ENCODE measurements at regions not wholly inside any gene's neighbourhood (a gene's known extent, or its start where the extent isn't known, plus 50 kb on each side); places are given as distances from the start of the nearest gene placed in this dataset.
A peak's percentile ranks its signal among the peaks of the same experiment; 100 is the strongest.

- H3K27ac Mint-ChIP-seq: no peak overlapping the region
- H3K4me1 Mint-ChIP-seq: peaks cover 6 to 15% (median 10%) of the 10 kb centered on the region in 4 donors
- Histone ChIP-seq H3K4me1 (ENCODE audit: control insufficient read depth, insufficient read depth, low read length, poor library complexity, severe bottlenecking) (no peaks in the 10 kb centered on the region), H3K36me3 (ENCODE audit: control insufficient read depth, insufficient read depth, low read length) (no peaks in the 10 kb centered on the region), H3K27me3 (ENCODE audit: control insufficient read depth, insufficient read depth, low read length) (no peaks in the 10 kb centered on the region), H3K27ac (ENCODE audit: insufficient read depth, low read length, poor library complexity, severe bottlenecking) (no peak overlapping the region), H3K4me3 (ENCODE audit: low read depth, low read length) (no peak overlapping the region), H3K9me3 (ENCODE audit: control insufficient read depth in 2 of 2, low read length in 2 of 2) (no peaks in the 10 kb centered on the region)
- ATAC-seq (ENCODE audit: low read depth in 2 of 2): no peak
- no peak overlapping the region for H3K4me3 Mint-ChIP-seq
- H3K36me3 Mint-ChIP-seq: no peaks in the 10 kb centered on the region
- no peak for DNase-seq
- peaks cover 0 to 2% (median 0%) of the 10 kb centered on the region in 7 donors for H3K9me3 Mint-ChIP-seq
- no peaks in the 10 kb centered on the region for H3K27me3 Mint-ChIP-seq
These were observed 236.4 kb downstream of the PPP1R2C start for GRCh38 chrX:42541554-42541953.

DNA sequence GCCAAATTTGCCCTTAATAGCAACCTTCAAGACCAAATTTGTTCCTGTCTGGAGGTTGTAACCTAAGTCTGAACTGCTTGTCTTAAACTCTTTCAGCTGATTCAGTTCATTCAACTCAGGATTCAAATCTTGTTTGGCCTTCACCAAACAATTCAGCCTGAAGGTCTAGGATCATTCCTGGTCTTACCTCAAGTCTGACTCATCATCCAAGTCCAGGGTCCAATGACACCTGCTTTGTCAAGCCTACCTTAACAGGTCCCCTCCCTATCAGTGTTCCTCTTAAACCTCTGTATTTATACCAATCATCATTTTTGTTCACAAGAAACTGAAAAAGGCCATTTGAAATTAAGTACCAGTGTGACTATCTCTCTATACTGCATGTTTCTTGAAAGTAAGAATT is 237.8 kb downstream of the PPP1R2C start:
- Mint-ChIP-seq H3K9me3 (peaks cover 0 to 2% (median 0%) of the 10 kb centered on the region in 7 donors), H3K4me1 (peaks cover 7 to 16% (median 15%) of the 10 kb centered on the region in 4 donors), H3K4me3 (no peak overlapping the region), H3K36me3 (no peaks in the 10 kb centered on the region), H3K27ac (no peak overlapping the region), H3K27me3 (no peaks in the 10 kb centered on the region)
- Histone ChIP-seq H3K4me1 (ENCODE audit: control insufficient read depth, insufficient read depth, low read length, poor library complexity, severe bottlenecking) (no peaks in the 10 kb centered on the region), H3K27me3 (ENCODE audit: control insufficient read depth, insufficient read depth, low read length) (no peaks in the 10 kb centered on the region), H3K27ac (ENCODE audit: insufficient read depth, low read length, poor library complexity, severe bottlenecking) (no peak overlapping the region), H3K36me3 (ENCODE audit: control insufficient read depth, insufficient read depth, low read length) (no peaks in the 10 kb centered on the region), H3K9me3 (ENCODE audit: control insufficient read depth in 2 of 2, low read length in 2 of 2) (no peaks in the 10 kb centered on the region), H3K4me3 (ENCODE audit: low read depth, low read length) (no peak overlapping the region)
- no peak for ATAC-seq (ENCODE audit: low read depth in 2 of 2)
- no peak for DNase-seq

DNA sequence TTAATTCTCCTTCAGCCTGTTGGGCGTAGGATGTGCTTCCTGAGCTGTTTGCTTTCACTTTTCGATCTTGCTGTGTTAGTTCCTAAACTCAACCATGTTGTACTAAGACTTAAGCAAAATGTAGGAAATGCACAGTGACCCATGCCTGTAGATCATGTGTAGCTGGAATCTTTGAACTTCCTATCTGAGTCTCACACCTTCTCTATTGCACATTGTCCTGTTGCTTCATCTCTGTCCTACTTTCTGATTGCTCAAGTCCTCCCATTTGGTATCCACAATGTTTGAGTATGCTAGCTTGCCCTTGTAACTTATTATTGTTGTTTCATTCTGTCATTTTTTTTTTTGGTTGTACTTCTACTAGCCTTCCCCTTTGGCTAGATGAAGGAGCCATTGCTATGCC is 239.6 kb downstream of the PPP1R2C start:
- no peak overlapping the region for H3K27ac Mint-ChIP-seq
- Histone ChIP-seq H3K36me3 (ENCODE audit: control insufficient read depth, insufficient read depth, low read length) (no peaks in the 10 kb centered on the region), H3K27me3 (ENCODE audit: control insufficient read depth, insufficient read depth, low read length) (no peaks in the 10 kb centered on the region), H3K9me3 (ENCODE audit: control insufficient read depth in 2 of 2, low read length in 2 of 2) (no peaks in the 10 kb centered on the region), H3K27ac (ENCODE audit: insufficient read depth, low read length, poor library complexity, severe bottlenecking) (no peak overlapping the region), H3K4me1 (ENCODE audit: control insufficient read depth, insufficient read depth, low read length, poor library complexity, severe bottlenecking) (peaks cover 3% of the 10 kb centered on the region), H3K4me3 (ENCODE audit: low read depth, low read length) (peak overlapping the region; percentile 56)
- peak in 1 of 3 donors; percentile 32 for DNase-seq
- no peaks in the 10 kb centered on the region for H3K27me3 Mint-ChIP-seq
- no peak for ATAC-seq (ENCODE audit: low read depth in 2 of 2)
- peaks cover 0 to 2% (median 0%) of the 10 kb centered on the region in 7 donors for H3K9me3 Mint-ChIP-seq
- no peaks in the 10 kb centered on the region for H3K36me3 Mint-ChIP-seq
- H3K4me3 Mint-ChIP-seq: peak overlapping the region in 2 of 4 donors; percentile 1 to 30
- H3K4me1 Mint-ChIP-seq: peaks cover 12 to 28% (median 18%) of the 10 kb centered on the region in 4 donors

DNA sequence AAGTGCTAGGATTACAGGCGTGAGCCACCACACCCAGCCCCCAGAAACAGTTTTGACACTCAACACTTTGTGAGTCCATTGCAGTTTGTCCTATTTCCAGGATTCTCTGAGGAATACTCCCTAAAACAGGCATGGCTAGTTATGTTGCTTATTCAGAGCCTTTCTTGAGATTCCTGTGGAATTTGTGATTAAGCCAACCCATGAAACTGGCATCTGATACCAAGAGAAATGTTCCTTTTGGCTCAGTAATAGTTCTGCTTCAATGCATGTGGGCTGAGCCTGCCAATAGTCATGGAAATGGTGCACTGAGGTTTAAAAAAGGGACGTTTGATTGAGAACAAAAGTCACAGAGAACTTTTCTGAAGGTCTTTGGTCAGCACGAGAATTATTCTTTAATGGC is 241.7 kb downstream of the PPP1R2C start:
- Histone ChIP-seq H3K4me3 (ENCODE audit: low read depth, low read length) (no peak overlapping the region), H3K4me1 (ENCODE audit: control insufficient read depth, insufficient read depth, low read length, poor library complexity, severe bottlenecking) (peaks cover 11% of the 10 kb centered on the region), H3K27ac (ENCODE audit: insufficient read depth, low read length, poor library complexity, severe bottlenecking) (no peak overlapping the region), H3K36me3 (ENCODE audit: control insufficient read depth, insufficient read depth, low read length) (no peaks in the 10 kb centered on the region), H3K9me3 (ENCODE audit: control insufficient read depth in 2 of 2, low read length in 2 of 2) (no peaks in the 10 kb centered on the region), H3K27me3 (ENCODE audit: control insufficient read depth, insufficient read depth, low read length) (no peaks in the 10 kb centered on the region)
- Mint-ChIP-seq H3K36me3 (no peaks in the 10 kb centered on the region), H3K27ac (no peak overlapping the region), H3K4me1 (peaks cover 12 to 38% (median 26%) of the 10 kb centered on the region in 4 donors), H3K27me3 (no peaks in the 10 kb centered on the region), H3K9me3 (peaks cover 0 to 2% (median 0%) of the 10 kb centered on the region in 7 donors), H3K4me3 (no peak overlapping the region)
- no peak for ATAC-seq (ENCODE audit: low read depth in 2 of 2)
- no peak for DNase-seq

DNA sequence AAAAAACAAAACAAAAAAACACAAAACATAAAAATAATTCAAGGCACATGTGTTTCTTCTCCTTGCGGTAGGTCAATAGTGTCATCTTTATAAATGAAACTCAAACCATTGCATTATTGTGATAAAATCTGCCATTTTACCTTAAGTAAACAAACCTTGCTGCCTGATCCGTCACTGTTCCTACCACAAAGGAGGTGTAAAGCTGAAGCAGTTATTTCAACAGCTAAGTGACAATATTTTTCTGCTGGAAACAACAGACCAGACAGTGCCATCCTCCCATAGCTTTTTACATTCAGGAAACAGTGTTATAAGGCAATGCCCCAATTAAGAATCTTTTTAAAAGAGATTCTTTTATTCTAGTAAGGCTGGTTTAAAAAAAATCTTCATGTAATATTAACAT is 242.7 kb downstream of the PPP1R2C start:
- H3K36me3 Mint-ChIP-seq: no peaks in the 10 kb centered on the region
- Histone ChIP-seq H3K4me3 (ENCODE audit: low read depth, low read length) (no peak overlapping the region), H3K36me3 (ENCODE audit: control insufficient read depth, insufficient read depth, low read length) (no peaks in the 10 kb centered on the region), H3K27me3 (ENCODE audit: control insufficient read depth, insufficient read depth, low read length) (no peaks in the 10 kb centered on the region), H3K4me1 (ENCODE audit: control insufficient read depth, insufficient read depth, low read length, poor library complexity, severe bottlenecking) (peaks cover 18% of the 10 kb centered on the region), H3K27ac (ENCODE audit: insufficient read depth, low read length, poor library complexity, severe bottlenecking) (no peak overlapping the region), H3K9me3 (ENCODE audit: control insufficient read depth in 2 of 2, low read length in 2 of 2) (no peaks in the 10 kb centered on the region)
- ATAC-seq (ENCODE audit: low read depth in 2 of 2) (no peak), DNase-seq (no peak)
- peaks cover 19 to 48% (median 34%) of the 10 kb centered on the region in 4 donors for H3K4me1 Mint-ChIP-seq
- H3K27ac Mint-ChIP-seq: peak overlapping the region in 1 of 3 donors; percentile 82
- peaks cover 0 to 2% (median 0%) of the 10 kb centered on the region in 7 donors for H3K9me3 Mint-ChIP-seq
- H3K27me3 Mint-ChIP-seq: no peaks in the 10 kb centered on the region
- no peak overlapping the region for H3K4me3 Mint-ChIP-seq

- Mint-ChIP-seq H3K4me3 (no peak overlapping the region), H3K27me3 (no peaks in the 10 kb centered on the region), H3K27ac (peak overlapping the region in 2 of 3 donors; percentile 79 to 82), H3K36me3 (no peaks in the 10 kb centered on the region), H3K4me1 (peaks cover 20 to 45% (median 36%) of the 10 kb centered on the region in 4 donors), H3K9me3 (peaks cover 0 to 5% (median 3%) of the 10 kb centered on the region in 7 donors)
- DNase-seq (no peak), ATAC-seq (ENCODE audit: low read depth in 2 of 2) (no peak)
- Histone ChIP-seq H3K9me3 (ENCODE audit: control insufficient read depth in 2 of 2, low read length in 2 of 2) (no peaks in the 10 kb centered on the region), H3K4me1 (ENCODE audit: control insufficient read depth, insufficient read depth, low read length, poor library complexity, severe bottlenecking) (peaks cover 18% of the 10 kb centered on the region), H3K36me3 (ENCODE audit: control insufficient read depth, insufficient read depth, low read length) (no peaks in the 10 kb centered on the region), H3K27ac (ENCODE audit: insufficient read depth, low read length, poor library complexity, severe bottlenecking) (no peak overlapping the region), H3K27me3 (ENCODE audit: control insufficient read depth, insufficient read depth, low read length) (no peaks in the 10 kb centered on the region), H3K4me3 (ENCODE audit: low read depth, low read length) (no peak overlapping the region)
These were observed 244.2 kb downstream of the PPP1R2C start for GRCh38 chrX:42533761-42534160.

DNA sequence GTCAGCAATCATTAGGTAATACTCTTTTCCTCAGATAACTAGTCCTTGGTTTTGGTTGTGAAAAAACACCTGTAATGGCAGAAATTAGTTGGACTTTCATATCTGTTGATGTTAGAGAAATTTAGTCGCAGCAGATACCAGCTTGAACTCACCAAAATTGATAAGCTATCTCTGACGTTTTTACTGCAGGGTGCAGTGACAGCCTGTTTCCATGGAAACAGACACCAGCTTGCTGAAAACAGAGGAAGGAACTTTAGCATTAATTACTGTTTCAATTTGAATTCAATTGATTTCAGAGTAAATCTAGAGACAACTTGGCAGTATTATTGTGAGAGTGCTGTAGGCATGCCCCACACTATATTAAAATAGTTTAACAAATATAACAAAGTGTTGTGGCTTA is 246.5 kb downstream of the PPP1R2C start:
- H3K4me1 ChIP-seq (ENCODE audit: control insufficient read depth, insufficient read depth, low read length, poor library complexity, severe bottlenecking): peaks cover 18% of the 10 kb centered on the region
- H3K36me3 ChIP-seq (ENCODE audit: control insufficient read depth, insufficient read depth, low read length): no peaks in the 10 kb centered on the region
- ATAC-seq (ENCODE audit: low read depth in 2 of 2) (peak in 1 of 2 donors; percentile 62), DNase-seq (peak; percentile 23 to 71 (median 67))
- H3K9me3 Mint-ChIP-seq: peaks cover 0 to 8% (median 6%) of the 10 kb centered on the region in 7 donors
- peak overlapping the region; percentile 71 for H3K27ac ChIP-seq (ENCODE audit: insufficient read depth, low read length, poor library complexity, severe bottlenecking)
- H3K27ac Mint-ChIP-seq: peak overlapping the region; percentile 43 to 91 (median 86)
- no peaks in the 10 kb centered on the region for H3K27me3 ChIP-seq (ENCODE audit: control insufficient read depth, insufficient read depth, low read length)
- peaks cover 0 to 5% of the 10 kb centered on the region in 2 experiments for H3K9me3 ChIP-seq (ENCODE audit: control insufficient read depth in 2 of 2, low read length in 2 of 2)
- H3K4me3 ChIP-seq (ENCODE audit: low read depth, low read length): peak overlapping the region; percentile 32
- H3K36me3 Mint-ChIP-seq: no peaks in the 10 kb centered on the region
- H3K27me3 Mint-ChIP-seq: no peaks in the 10 kb centered on the region
- peak overlapping the region in 2 of 4 donors; percentile 21 to 39 for H3K4me3 Mint-ChIP-seq
- peaks cover 14 to 38% (median 27%) of the 10 kb centered on the region in 4 donors for H3K4me1 Mint-ChIP-seq

GRCh38 chrX:42530027-42530426 is 247.9 kb downstream of the PPP1R2C start:
- H3K36me3 Mint-ChIP-seq: no peaks in the 10 kb centered on the region
- no peak overlapping the region for H3K4me3 Mint-ChIP-seq
- peak overlapping the region; percentile 82 to 91 (median 86) for H3K27ac Mint-ChIP-seq
- H3K4me1 Mint-ChIP-seq: peaks cover 12 to 32% (median 23%) of the 10 kb centered on the region in 4 donors
- H3K27me3 ChIP-seq (ENCODE audit: control insufficient read depth, insufficient read depth, low read length): no peaks in the 10 kb centered on the region
- DNase-seq: no peak
- H3K9me3 Mint-ChIP-seq: peaks cover 0 to 10% (median 6%) of the 10 kb centered on the region in 7 donors
- no peaks in the 10 kb centered on the region for H3K36me3 ChIP-seq (ENCODE audit: control insufficient read depth, insufficient read depth, low read length)
- H3K9me3 ChIP-seq (ENCODE audit: control insufficient read depth in 2 of 2, low read length in 2 of 2): peaks cover 0 to 5% of the 10 kb centered on the region in 2 experiments
- peaks cover 18% of the 10 kb centered on the region for H3K4me1 ChIP-seq (ENCODE audit: control insufficient read depth, insufficient read depth, low read length, poor library complexity, severe bottlenecking)
- H3K4me3 ChIP-seq (ENCODE audit: low read depth, low read length): no peak overlapping the region
- no peak overlapping the region for H3K27ac ChIP-seq (ENCODE audit: insufficient read depth, low read length, poor library complexity, severe bottlenecking)
- no peak for ATAC-seq (ENCODE audit: low read depth in 2 of 2)
- H3K27me3 Mint-ChIP-seq: no peaks in the 10 kb centered on the region

Measured in CD4-positive, CD25-positive, alpha-beta regulatory T cell (primary cell).